Fibroblast of upper back skin (primary cell): ENCODE measurements at regions not wholly inside any gene's neighbourhood (a gene's known extent, or its start where the extent isn't known, plus 50 kb on each side); places are given as distances from the start of the nearest gene placed in this dataset.
"Not testable (repeated sequence)": the region's sequence is repeated elsewhere in the genome, so short reads cannot be mapped to it uniquely, and the experiment has no call there.

Experiments used
- DNase-seq: peaks from one replicate; pipeline ENCODE4 v3.0.0-alpha.2; 2013

- peak; percentile 65 for DNase-seq
Observed at GRCh38 chr2:63740943-63741342, 100.8 kb upstream of the UGP2 start.

DNA sequence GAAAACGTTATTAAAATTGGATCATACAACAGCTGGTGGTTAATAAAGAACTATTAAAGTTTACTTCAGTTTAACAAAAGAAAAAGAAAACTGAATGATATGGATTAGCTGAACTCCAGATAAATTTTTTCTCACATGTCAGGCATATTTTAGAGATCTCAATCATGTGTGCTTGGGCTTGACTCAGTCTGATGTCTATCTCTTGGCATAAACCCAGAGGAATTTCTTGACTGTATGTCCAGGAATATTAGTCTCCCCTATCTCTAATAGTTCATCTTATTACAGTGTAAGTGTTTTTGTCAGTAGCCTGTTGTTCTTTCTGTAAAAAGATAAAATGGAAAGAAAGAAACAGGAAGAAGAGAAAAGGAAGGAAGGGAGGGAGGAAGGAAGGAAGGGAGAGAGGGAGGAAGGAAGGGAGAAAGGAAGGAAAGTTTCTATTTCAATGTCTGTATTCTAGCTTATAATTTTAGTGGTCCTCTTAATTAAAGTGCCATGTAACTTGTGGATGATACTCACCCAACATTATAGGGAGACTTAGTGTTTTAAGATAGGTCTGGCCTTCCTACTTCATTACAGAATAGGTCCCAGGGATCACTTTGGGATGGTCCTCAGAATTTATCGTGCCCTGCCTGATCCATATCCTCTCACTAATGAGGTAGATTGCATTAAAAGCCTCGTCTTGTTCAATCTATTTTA, 99.7 kb upstream of the UGP2 start:
- peak; percentile 82 for DNase-seq

- no peak for DNase-seq
Observed at GRCh38 chr2:63742580-63742976, 99.1 kb upstream of the UGP2 start.

GRCh38 chr2:63743170-63743981, 98.3 kb upstream of the UGP2 start:
- DNase-seq, result no peak

- DNase-seq, result no peak
Observed at GRCh38 chr2:63743982-63744966, 97.4 kb upstream of the UGP2 start.

GRCh38 chr2:63746548-63746947, 95.1 kb upstream of the UGP2 start:
- not testable (repeated sequence) for DNase-seq

DNA sequence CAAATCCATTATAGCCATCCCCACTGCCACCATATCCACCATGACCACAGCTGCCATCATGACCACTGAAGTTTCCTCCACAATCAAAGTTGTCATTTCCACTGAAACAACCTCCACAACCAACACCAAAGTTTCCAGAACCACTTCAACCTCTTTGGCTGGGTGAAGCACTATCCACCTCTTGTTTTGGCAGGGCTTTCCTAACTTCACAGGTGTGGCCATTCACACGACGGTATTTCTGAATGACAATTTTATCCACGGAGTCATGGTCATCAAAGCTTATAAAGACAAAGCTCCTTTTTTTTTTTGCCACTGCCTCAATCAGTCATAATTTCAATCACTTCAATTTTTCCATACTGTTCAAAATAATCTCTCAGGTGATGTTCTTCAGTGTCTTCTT, 89.8 kb upstream of the UGP2 start:
- DNase-seq, result no peak

DNA sequence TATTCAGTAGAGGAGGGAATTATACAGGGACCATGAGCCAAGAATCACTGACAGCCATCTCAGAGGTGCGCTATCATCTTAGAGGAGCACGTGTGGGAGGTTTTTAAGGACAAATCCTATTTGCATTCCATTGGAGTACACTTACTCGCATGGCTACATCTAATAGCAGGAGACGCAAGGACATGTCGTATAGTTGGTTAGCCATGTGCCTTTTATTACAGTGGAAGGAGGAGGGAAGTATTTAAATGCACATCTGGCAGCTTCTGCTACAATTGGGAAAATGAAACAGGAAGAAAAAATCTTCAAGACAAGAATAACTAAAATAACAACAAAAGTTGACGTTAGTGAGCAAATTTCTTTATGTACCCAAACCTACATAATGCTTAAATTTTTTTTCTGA, 86.5 kb upstream of the UGP2 start:
- peak; percentile 65 for DNase-seq

DNA sequence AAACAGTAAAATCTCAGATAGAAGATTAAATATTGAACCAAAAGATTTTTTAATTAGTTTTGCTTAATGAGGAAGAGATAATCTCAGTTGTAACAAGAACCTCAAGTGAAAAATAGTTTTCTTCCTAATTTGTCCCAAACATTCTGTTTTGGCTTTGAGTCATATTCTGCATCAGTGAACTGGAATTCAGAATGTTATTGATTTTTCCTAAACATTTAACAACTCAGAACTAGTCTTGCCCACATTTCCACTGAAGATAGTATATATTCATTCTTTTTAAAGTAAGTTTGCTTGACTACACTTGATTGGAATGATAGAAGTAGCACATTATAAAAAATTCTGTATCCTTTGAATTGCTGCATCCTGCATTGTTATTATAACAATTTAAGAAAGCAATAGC, 85.7 kb upstream of the UGP2 start:
- DNase-seq, result peak; percentile 77

GRCh38 chr2:63763391-63763941, 78.2 kb upstream of the UGP2 start:
- peak; percentile 80 for DNase-seq

DNA sequence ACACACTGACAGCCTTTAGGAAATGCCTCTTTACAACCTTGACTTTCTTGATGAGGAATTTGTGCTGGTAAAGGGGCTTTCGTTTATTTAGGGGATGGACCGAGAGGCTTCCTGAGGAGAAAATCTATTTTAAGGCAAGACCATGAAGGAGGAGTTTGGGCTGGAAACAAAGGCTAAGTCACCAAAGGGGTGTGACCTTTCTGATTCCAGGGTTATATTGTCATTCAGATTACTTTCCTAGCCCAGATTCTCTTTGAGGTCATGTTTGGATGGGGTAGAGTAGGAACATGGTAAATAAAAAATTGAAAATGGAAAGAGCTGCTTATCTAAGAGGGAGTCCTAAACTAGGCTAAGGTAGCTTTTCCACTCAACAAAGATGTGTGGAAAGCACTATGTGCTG, 77.1 kb upstream of the UGP2 start:
- no peak for DNase-seq

DNA sequence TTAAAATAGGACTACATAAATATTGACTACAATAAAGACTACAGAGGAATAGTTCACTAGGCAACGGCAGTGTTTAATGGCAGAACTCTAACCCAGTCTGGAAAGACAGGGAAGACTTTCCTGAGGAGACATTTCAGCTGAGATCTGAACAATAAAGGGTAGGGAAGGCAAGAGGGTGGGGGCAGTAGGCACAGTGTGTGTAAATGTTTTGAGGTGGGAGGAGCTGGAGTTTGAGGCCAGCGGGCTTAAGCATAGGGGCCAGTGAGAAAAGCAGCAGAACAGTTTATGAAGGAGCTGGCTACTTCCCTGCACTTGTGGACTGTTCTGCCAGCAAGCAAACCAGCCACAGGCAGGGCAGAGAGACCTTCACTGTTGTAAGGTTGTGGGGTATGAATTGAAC, 76.6 kb upstream of the UGP2 start:
- no peak for DNase-seq

- no peak for DNase-seq
Observed at GRCh38 chr2:63767307-63767706, 74.4 kb upstream of the UGP2 start.

- no peak for DNase-seq
Observed at GRCh38 chr2:63768051-63768450, 73.6 kb upstream of the UGP2 start.

DNA sequence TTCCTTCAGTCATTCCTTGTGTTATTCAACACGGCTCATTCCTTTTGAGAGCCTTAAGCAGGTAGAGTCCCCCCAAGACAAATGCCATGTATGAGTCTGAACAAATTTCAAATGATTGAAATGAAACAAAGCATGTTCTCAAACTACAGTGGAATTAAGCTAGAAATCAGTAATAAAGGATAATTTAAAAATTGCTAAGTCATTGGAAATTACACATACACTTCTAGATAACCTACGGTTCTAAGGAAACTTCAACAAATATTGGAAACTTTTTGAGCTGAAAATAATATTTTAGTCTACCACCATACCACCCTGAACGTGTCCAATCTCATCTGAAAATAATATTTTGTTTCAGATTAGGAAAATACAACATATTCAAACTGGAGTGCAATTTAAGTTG, 71.8 kb upstream of the UGP2 start:
- DNase-seq, result no peak

DNA sequence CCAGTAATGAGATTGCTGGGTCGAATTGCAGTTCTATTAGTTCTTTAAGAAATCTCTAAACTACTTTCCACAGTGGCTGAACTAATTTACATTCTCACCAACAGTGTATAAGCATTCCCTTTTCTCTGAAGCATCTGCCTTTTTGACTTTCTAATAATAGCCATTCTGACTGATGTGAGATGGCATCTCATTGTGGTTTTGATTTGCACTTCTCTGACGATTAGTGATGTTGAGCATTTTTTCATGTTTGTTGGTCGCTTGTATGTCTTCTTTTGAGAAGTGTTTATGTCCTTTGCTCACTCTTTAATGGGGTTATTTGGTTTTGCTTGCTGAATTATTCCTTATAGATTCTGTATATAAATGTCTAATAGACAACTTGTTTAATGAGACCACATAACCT, 69.6 kb upstream of the UGP2 start:
- DNase-seq, result no peak

DNA sequence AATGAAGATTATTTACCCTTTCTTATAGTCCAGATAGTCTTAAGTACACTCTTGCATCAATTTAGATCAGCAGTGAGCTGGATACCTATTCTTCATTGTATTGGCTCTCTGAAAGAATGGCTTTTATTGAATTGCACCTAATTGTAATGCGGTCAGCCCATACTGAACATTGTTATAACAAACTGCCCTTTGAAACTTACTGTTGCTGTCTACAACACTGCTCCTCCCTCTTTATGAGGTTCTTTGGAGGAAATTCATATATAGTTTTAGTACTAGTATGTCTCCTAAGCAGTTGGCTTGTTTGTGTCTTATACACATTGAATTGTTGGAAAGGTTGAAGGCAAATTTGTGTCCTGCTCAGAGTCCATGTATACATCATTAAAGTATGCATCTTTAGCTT, 66.5 kb upstream of the UGP2 start:
- no peak for DNase-seq

DNA sequence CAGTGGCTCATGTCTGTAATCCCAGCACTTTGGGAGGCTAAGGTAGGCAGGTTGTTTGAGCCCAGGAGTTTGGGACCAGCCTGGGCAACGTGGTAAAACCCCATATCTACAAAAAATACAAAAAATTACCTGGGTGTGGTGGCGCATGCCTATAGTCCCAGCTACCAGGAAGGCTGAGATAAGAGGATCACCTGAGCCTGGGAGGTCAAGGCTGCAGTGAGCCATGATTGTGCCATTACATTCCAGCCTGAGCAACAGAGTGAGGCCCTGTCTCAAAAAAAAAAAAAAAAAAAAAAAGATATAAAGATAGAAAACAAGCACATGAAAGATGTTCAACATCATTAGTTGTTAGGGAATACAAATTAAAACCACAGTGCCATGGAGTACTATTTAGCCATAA, 65.3 kb upstream of the UGP2 start:
- no peak for DNase-seq

- DNase-seq, result no peak
Observed at GRCh38 chr2:63777816-63778215, 63.9 kb upstream of the UGP2 start.

- no peak for DNase-seq
Observed at GRCh38 chr2:63778391-63778790, 63.3 kb upstream of the UGP2 start.

- DNase-seq, result no peak
Observed at GRCh38 chr2:63780518-63781155, 61.1 kb upstream of the UGP2 start.

GRCh38 chr2:63784461-63784860, 57.2 kb upstream of the UGP2 start:
- no peak for DNase-seq

GRCh38 chr2:63785096-63785495, 56.6 kb upstream of the UGP2 start:
- no peak for DNase-seq
